ENCODE measurements at regions not wholly inside any gene's neighbourhood (a gene's known extent, or its start where the extent isn't known, plus 50 kb on each side); places are given as distances from the start of the nearest gene placed in this dataset.

DNA sequence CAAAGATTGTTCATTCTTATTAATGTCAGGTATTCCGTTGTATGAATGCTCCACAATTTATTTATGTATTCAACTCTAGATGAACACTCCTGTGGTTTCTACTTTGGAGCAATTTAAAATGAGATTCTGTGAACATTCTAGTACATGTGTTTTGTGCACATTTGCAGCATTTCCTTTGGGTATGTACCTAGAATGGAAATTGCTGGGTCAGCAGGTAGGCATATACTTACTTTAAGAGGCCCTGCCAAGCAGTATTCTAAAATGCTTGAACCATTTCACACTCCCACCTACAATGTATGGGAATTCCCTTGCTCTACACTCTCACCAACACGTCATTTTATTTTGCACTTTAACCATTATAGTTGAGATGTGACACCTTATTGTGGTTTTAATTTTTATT is 59.4 kb upstream of the MAGEB2 start:
- intact Hi-C loops (cut with micrococcal nuclease): no loop called here
- H4K20me1 ChIP-seq (ENCODE audit: insufficient read depth, low read length): no peaks in the 10 kb centered on the region
- WGBS (ENCODE audit: insufficient coverage): no CpG with 5 or more reads among the region's 2 CpGs
- H3K4me3 ChIP-seq (replicated peaks in 1 of 3; ENCODE audit: low read depth in 2 of 3, low read length in 3 of 3): no peak overlapping the region
- H3K4me2 ChIP-seq (replicated peaks; ENCODE audit: extremely low read depth, low read length, poor library complexity, severe bottlenecking): no peak overlapping the region
- H3K4me3 Mint-ChIP-seq: no peak overlapping the region
- TF ChIP-seq, protein P1, sequence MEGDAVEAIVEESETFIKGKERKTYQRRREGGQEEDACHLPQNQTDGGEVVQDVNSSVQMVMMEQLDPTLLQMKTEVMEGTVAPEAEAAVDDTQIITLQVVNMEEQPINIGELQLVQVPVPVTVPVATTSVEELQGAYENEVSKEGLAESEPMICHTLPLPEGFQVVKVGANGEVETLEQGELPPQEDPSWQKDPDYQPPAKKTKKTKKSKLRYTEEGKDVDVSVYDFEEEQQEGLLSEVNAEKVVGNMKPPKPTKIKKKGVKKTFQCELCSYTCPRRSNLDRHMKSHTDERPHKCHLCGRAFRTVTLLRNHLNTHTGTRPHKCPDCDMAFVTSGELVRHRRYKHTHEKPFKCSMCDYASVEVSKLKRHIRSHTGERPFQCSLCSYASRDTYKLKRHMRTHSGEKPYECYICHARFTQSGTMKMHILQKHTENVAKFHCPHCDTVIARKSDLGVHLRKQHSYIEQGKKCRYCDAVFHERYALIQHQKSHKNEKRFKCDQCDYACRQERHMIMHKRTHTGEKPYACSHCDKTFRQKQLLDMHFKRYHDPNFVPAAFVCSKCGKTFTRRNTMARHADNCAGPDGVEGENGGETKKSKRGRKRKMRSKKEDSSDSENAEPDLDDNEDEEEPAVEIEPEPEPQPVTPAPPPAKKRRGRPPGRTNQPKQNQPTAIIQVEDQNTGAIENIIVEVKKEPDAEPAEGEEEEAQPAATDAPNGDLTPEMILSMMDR (IDR thresholded peaks at IDR 0.05): no peak
- peaks cover 0 to 3% of the 10 kb centered on the region in 2 donors for H3K9me3 ChIP-seq (replicated peaks in 1 of 2; ENCODE audit: control insufficient read depth in 1 of 2, insufficient read depth in 1 of 2, low read length in 2 of 2)
- H2AFZ ChIP-seq (ENCODE audit: insufficient read depth, low read depth, low read length, poor library complexity, severe bottlenecking): no peak overlapping the region
- no peak overlapping the region for H3K9ac ChIP-seq (ENCODE audit: insufficient read depth, low read length, poor library complexity, severe bottlenecking)
- no peaks in the 10 kb centered on the region for H3K36me3 ChIP-seq (replicated peaks in 1 of 2; ENCODE audit: control insufficient read depth in 1 of 2, insufficient read depth in 2 of 2, low read length in 2 of 2)
- no peak for DNase-seq
- H3K27me3 ChIP-seq (ENCODE audit: control insufficient read depth in 2 of 2, insufficient read depth in 2 of 2, low read length in 2 of 2): no peaks in the 10 kb centered on the region
- no peak overlapping the region for H3K27ac ChIP-seq (ENCODE audit: low read depth in 1 of 2, low read length in 2 of 2)
- H3K9me3 Mint-ChIP-seq: peaks cover 0 to 4% (median 3%) of the 10 kb centered on the region in 7 donors
- H3K4me1 Mint-ChIP-seq: no peaks in the 10 kb centered on the region
- no peak overlapping the region for H3K27ac Mint-ChIP-seq
- no peaks in the 10 kb centered on the region for H3K79me2 ChIP-seq (ENCODE audit: insufficient read depth, low read length)
- no peaks in the 10 kb centered on the region for H3K36me3 Mint-ChIP-seq
- H3K4me1 ChIP-seq (ENCODE audit: control insufficient read depth in 1 of 2, insufficient read depth in 2 of 2, low read length in 2 of 2): no peaks in the 10 kb centered on the region
- peaks cover 2 to 5% (median 3%) of the 10 kb centered on the region in 3 donors for H3K27me3 Mint-ChIP-seq (ENCODE audit: low read depth in 3 of 3)

DNA sequence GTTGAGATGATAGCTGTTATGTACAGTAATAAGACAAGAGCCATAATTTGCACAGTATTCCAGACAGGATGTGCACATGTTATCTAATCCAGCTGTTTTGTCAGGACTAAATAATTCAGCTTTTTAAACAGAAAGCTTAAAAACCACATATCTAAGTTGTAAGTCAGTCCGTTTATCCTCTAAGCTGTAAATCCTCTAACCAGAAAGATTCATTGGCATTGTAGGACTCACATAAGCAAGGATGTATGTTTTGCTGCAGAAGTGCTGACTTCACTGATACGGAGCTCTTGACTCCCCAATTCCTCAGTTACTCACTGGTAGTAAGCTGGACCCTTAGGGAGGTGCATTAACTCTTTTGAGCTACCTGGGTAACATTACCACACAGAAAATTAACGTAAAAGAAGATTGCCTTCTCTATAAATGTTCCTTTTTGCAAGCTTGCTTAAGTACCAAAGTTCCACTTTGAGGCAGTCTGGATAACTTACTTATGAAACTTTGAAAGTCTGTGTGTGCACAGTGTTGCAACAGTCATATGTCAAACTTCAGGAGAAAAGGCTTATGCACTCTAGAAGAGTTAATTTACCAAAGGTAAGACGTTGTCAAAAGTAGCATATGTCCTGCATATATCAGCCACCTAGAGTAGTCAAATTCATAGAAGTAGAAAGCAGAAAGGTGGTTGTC is 58.3 kb upstream of the MAGEB2 start:
- no peaks in the 10 kb centered on the region for H3K36me3 ChIP-seq (replicated peaks in 1 of 2; ENCODE audit: control insufficient read depth in 1 of 2, insufficient read depth in 2 of 2, low read length in 2 of 2)
- Mint-ChIP-seq H3K4me1 (no peaks in the 10 kb centered on the region), H3K36me3 (no peaks in the 10 kb centered on the region), H3K27me3 (ENCODE audit: low read depth in 3 of 3) (peaks cover 2 to 5% (median 3%) of the 10 kb centered on the region in 3 donors), H3K4me3 (no peak overlapping the region), H3K27ac (no peak overlapping the region), H3K9me3 (peaks cover 0 to 5% (median 3%) of the 10 kb centered on the region in 7 donors)
- no peak for DNase-seq
- TF ChIP-seq, protein P1 (IDR thresholded peaks at IDR 0.05): no peak
- WGBS (ENCODE audit: insufficient coverage): no CpG with 5 or more reads among the region's 4 CpGs
- H3K79me2 ChIP-seq (ENCODE audit: insufficient read depth, low read length): no peaks in the 10 kb centered on the region
- H3K27ac ChIP-seq (ENCODE audit: low read depth in 1 of 2, low read length in 2 of 2): no peak overlapping the region
- H3K4me3 ChIP-seq (replicated peaks in 1 of 3; ENCODE audit: low read depth in 2 of 3, low read length in 3 of 3): no peak overlapping the region
- intact Hi-C loops (cut with micrococcal nuclease): no loop called here
- no peak overlapping the region for H3K9ac ChIP-seq (ENCODE audit: insufficient read depth, low read length, poor library complexity, severe bottlenecking)
- H4K20me1 ChIP-seq (ENCODE audit: insufficient read depth, low read length): no peaks in the 10 kb centered on the region
- H2AFZ ChIP-seq (ENCODE audit: insufficient read depth, low read depth, low read length, poor library complexity, severe bottlenecking): no peak overlapping the region
- H3K4me2 ChIP-seq (replicated peaks; ENCODE audit: extremely low read depth, low read length, poor library complexity, severe bottlenecking): no peak overlapping the region
- peaks cover 0 to 3% of the 10 kb centered on the region in 2 donors for H3K9me3 ChIP-seq (replicated peaks in 1 of 2; ENCODE audit: control insufficient read depth in 1 of 2, insufficient read depth in 1 of 2, low read length in 2 of 2)
- no peaks in the 10 kb centered on the region for H3K4me1 ChIP-seq (ENCODE audit: control insufficient read depth in 1 of 2, insufficient read depth in 2 of 2, low read length in 2 of 2)
- H3K27me3 ChIP-seq (ENCODE audit: control insufficient read depth in 2 of 2, insufficient read depth in 2 of 2, low read length in 2 of 2): no peaks in the 10 kb centered on the region
